ENCODE measurements at regions not wholly inside any gene's neighbourhood (a gene's known extent, or its start where the extent isn't known, plus 50 kb on each side); places are given as distances from the start of the nearest gene placed in this dataset.

- in situ Hi-C loops (cut with HindIII; ENCODE audit: low sequenced_read_pairs): no loop called here
- no peak for TF ChIP-seq CTCF (IDR thresholded peaks at IDR 0.05; ENCODE audit: low read depth, low read length, missing control alignments)
- no peak overlapping the region for H3K4me3 ChIP-seq (ENCODE audit: low read depth, low read length)
- no peak for DNase-seq (ENCODE audit: low read depth)
Measured at GRCh38 chr10:70950037-70950436, 61.7 kb upstream of the PCBD1 start.

DNA sequence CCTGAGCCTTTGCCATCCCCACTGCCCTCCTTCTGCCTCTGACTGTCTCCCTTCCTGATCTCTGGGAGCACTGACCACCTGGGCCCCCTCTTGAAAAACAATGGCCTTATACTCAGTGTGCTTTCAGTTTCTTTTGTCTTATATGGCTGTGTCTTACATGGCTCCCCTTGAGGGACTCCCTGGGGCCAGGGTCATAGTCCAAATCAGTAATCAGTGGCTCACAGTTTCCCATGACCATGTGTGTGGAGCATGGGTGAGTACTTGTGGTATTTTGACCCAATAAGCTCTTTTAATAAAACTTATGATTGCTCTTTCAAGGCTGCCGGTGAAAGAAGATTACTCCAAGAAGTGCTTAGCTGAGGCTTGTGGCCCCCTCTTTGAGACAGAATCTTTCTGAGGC lies 62.4 kb upstream of the PCBD1 start:
- H3K4me3 ChIP-seq (ENCODE audit: low read depth, low read length): no peak overlapping the region
- in situ Hi-C loops (cut with HindIII; ENCODE audit: low sequenced_read_pairs): no loop called here
- no peak for DNase-seq (ENCODE audit: low read depth)
- no peak for TF ChIP-seq CTCF (IDR thresholded peaks at IDR 0.05; ENCODE audit: low read depth, low read length, missing control alignments)

GRCh38 chr10:70952401-70952800 lies 64.0 kb upstream of the PCBD1 start:
- no peak for TF ChIP-seq CTCF (IDR thresholded peaks at IDR 0.05; ENCODE audit: low read depth, low read length, missing control alignments)
- no peak for DNase-seq (ENCODE audit: low read depth)
- no peak overlapping the region for H3K4me3 ChIP-seq (ENCODE audit: low read depth, low read length)
- in situ Hi-C loops (cut with HindIII; ENCODE audit: low sequenced_read_pairs): no loop called here

GRCh38 chr10:70952921-70953320 lies 64.6 kb upstream of the PCBD1 start:
- no peak overlapping the region for H3K4me3 ChIP-seq (ENCODE audit: low read depth, low read length)
- DNase-seq (ENCODE audit: low read depth): no peak
- in situ Hi-C loops (cut with HindIII; ENCODE audit: low sequenced_read_pairs): no loop called here
- no peak for TF ChIP-seq CTCF (IDR thresholded peaks at IDR 0.05; ENCODE audit: low read depth, low read length, missing control alignments)

DNA sequence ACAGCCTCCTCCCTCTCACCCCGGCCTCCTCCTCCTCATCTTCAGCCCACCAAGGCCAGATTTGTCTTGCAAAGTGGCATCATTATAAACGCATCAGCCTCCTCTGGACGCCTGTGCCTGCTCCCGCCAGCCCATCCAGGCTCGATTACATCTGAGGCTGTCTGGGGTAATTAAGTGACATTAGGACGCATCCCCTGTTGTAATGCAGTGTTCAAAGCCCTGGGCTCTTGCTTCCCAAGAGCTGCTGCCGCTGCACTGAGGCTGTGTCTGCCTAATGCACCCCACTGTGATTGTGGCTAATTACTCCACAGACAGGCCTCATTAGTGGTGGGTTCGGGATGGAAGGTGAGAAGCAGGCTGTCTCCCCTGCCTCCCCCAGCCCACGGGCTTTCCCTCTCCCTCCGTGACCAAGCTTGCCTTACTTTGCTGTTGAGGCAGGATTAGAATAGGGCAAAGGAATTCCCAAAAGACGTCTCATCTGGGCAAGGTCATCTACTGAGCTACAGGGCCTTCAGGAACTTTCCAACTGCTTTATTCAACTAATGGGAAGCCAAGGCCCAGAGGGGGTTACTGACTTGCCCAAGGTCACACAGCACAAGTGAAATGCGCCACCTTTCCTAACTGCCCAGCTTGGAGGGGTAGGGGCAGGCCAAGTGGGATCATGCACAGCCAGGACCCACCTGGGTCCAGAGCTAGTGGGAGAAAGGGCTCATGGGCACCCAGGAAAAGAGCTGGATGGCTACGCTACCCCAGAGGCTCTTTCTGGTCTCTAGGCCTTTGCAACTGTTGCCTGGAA lies 66.2 kb upstream of the PCBD1 start:
- no peak for DNase-seq (ENCODE audit: low read depth)
- H3K4me3 ChIP-seq (ENCODE audit: low read depth, low read length): no peak overlapping the region
- in situ Hi-C loops (cut with HindIII; ENCODE audit: low sequenced_read_pairs): no loop called here
- TF ChIP-seq CTCF (IDR thresholded peaks at IDR 0.05; ENCODE audit: low read depth, low read length, missing control alignments): no peak

DNA sequence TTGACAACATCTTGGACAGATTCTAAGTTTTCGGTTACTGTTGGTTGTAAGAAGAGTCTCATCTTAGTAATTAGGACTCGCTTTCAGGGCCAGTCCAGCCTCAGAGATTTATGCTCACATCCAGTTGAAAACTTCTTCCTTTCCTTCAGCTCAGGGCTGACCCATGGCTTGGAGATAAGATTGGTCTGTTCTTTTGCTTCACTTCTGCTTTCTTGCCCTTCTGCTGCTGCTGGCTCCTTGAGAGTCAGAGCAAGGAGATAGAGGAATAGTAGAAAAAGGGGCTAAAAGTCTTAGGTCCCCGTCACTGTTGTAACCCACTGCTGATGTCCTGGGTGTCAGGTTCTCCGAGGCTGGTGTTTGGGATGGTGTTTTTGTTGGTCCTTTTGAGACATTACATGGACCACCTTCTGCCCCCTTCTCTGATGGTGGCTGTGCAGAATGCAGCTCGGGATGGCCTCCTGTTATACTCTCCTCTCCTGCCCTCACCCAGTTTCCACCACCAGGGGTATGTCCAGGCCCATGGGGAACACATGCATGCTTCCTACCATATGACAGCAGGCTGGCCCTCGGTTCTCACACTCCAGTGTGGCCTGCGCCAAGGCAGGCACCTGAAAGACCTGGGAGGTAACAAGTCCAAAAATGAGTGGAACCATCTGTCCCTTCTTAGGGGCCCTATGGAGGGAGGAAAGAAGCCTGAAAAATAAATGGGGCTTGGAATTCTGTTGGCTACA lies 67.8 kb upstream of the PCBD1 start:
- no peak for DNase-seq (ENCODE audit: low read depth)
- TF ChIP-seq CTCF (IDR thresholded peaks at IDR 0.05; ENCODE audit: low read depth, low read length, missing control alignments): peak; percentile 8
- in situ Hi-C loops (cut with HindIII; ENCODE audit: low sequenced_read_pairs): no loop called here
- H3K4me3 ChIP-seq (ENCODE audit: low read depth, low read length): no peak overlapping the region

Data from astrocyte of the cerebellum (primary cell).